HG02852 (cell line): ENCODE measurements at regions not wholly inside any gene's neighbourhood (a gene's known extent, or its start where the extent isn't known, plus 50 kb on each side); places are given as distances from the start of the nearest gene placed in this dataset.

Source experiments
- ATAC-seq: cut with Tn5 transposase; IDR thresholded peaks from one replicate; pipeline ENCODE4 v1.9.1; 2021; ENCODE audit warnings: mild to moderate bottlenecking, moderate library complexity; ENCODE audit not compliant: unreplicated experiment

- no peak for ATAC-seq
Measured at GRCh38 chr7:106797937-106798336, 67.1 kb upstream of the PIK3CG start.

- ATAC-seq = no peak
Measured at GRCh38 chr7:106802589-106802988, 62.5 kb upstream of the PIK3CG start.

GRCh38 chr7:106806556-106806955 is 58.5 kb upstream of the PIK3CG start:
- no peak for ATAC-seq

GRCh38 chr7:106807474-106807873 is 57.6 kb upstream of the PIK3CG start:
- ATAC-seq = no peak

GRCh38 chr7:106808967-106809635 is 56.0 kb upstream of the PIK3CG start:
- ATAC-seq = no peak

GRCh38 chr7:106811472-106811871 is 53.6 kb upstream of the PIK3CG start:
- no peak for ATAC-seq

GRCh38 chr7:106812027-106812643 is 52.9 kb upstream of the PIK3CG start:
- ATAC-seq = no peak

- ATAC-seq = no peak
Measured at GRCh38 chr7:106813705-106814305, 51.3 kb upstream of the PIK3CG start.

GRCh38 chr7:106814887-106815286 is 50.2 kb upstream of the PIK3CG start:
- no peak for ATAC-seq
